ENCODE measurements at regions not wholly inside any gene's neighbourhood (a gene's known extent, or its start where the extent isn't known, plus 50 kb on each side); places are given as distances from the start of the nearest gene placed in this dataset.
A peak's percentile ranks its signal among the peaks of the same experiment; 100 is the strongest.
"Not testable (repeated sequence)": the region's sequence is repeated elsewhere in the genome, so short reads cannot be mapped to it uniquely, and the experiment has no call there.

- no peak for DNase-seq
These were observed 92.1 kb downstream of the ZNF467 start for GRCh38 chr7:149681274-149681673.

- no peak for DNase-seq
These were observed 92.9 kb downstream of the ZNF467 start for GRCh38 chr7:149680331-149681025.

GRCh38 chr7:149674728-149675385, 98.5 kb downstream of the ZNF467 start:
- not testable (repeated sequence) for DNase-seq

- no peak for DNase-seq
These were observed 100.4 kb downstream of the ZNF467 start for GRCh38 chr7:149673006-149673405.

- peak; percentile 72 to 91 for DNase-seq
These were observed 103.1 kb downstream of the ZNF467 start for GRCh38 chr7:149670288-149670687.

GRCh38 chr7:149669121-149669818, 104.1 kb downstream of the ZNF467 start:
- no peak for DNase-seq

- DNase-seq: no peak
These were observed 106.9 kb downstream of the ZNF467 start for GRCh38 chr7:149666360-149666945.

- not testable (repeated sequence) for DNase-seq
These were observed 107.8 kb downstream of the ZNF467 start for GRCh38 chr7:149665618-149666017.

- DNase-seq: no peak
These were observed 108.7 kb downstream of the ZNF467 start for GRCh38 chr7:149664666-149665065.

GRCh38 chr7:149664176-149664575, 109.2 kb downstream of the ZNF467 start:
- peak in 1 of 2 experiments; percentile 8 for DNase-seq

GRCh38 chr7:149662591-149663095, 110.7 kb downstream of the ZNF467 start:
- DNase-seq: peak; percentile 60 to 83

- no peak for DNase-seq
These were observed 117.6 kb downstream of the ZNF467 start for GRCh38 chr7:149655784-149656183.

GRCh38 chr7:149654588-149654987, 118.8 kb downstream of the ZNF467 start:
- no peak for DNase-seq

- not testable (repeated sequence) for DNase-seq
These were observed 123.2 kb downstream of the ZNF467 start for GRCh38 chr7:149650190-149650589.

- DNase-seq: no peak
These were observed 128.6 kb downstream of the ZNF467 start for GRCh38 chr7:149644754-149645153.

- DNase-seq: peak in 1 of 2 experiments; percentile 9
These were observed 130.8 kb downstream of the ZNF467 start for GRCh38 chr7:149642589-149642988.

- DNase-seq: no peak
These were observed 134.6 kb downstream of the ZNF467 start for GRCh38 chr7:149638566-149639320.

- DNase-seq: no peak
These were observed 135.3 kb downstream of the ZNF467 start for GRCh38 chr7:149637911-149638565.

- no peak for DNase-seq
These were observed 137.6 kb downstream of the ZNF467 start for GRCh38 chr7:149635561-149636329.

- DNase-seq: no peak
These were observed 136.7 kb upstream of the ZNF746 start for GRCh38 chr7:149633976-149634945.
